ENCODE measurements at regions not wholly inside any gene's neighbourhood (a gene's known extent, or its start where the extent isn't known, plus 50 kb on each side); places are given as distances from the start of the nearest gene placed in this dataset.

- no peak for TF ChIP-seq CTCF (IDR thresholded peaks at IDR 0.05; ENCODE audit: low read depth, low read length)
- no peak for DNase-seq (ENCODE audit: low read depth in 2 of 2)
- no peak overlapping the region for H3K4me3 ChIP-seq (replicated peaks in 1 of 2; ENCODE audit: low read depth in 2 of 2, low read length in 2 of 2)
These were observed 66.6 kb upstream of the WIPF1 start for GRCh38 chr2:174664084-174664759.

- peak in 1 of 2 donors; percentile 65 for DNase-seq (ENCODE audit: low read depth in 2 of 2)
- H3K4me3 ChIP-seq (replicated peaks in 1 of 2; ENCODE audit: low read depth in 2 of 2, low read length in 2 of 2), result no peak overlapping the region
- TF ChIP-seq CTCF (IDR thresholded peaks at IDR 0.05; ENCODE audit: low read depth, low read length), result no peak
These were observed 65.9 kb upstream of the WIPF1 start for GRCh38 chr2:174663550-174663949.

GRCh38 chr2:174662859-174663258 lies 65.3 kb upstream of the WIPF1 start:
- no peak for DNase-seq (ENCODE audit: low read depth in 2 of 2)
- H3K4me3 ChIP-seq (replicated peaks in 1 of 2; ENCODE audit: low read depth in 2 of 2, low read length in 2 of 2), result no peak overlapping the region
- TF ChIP-seq CTCF (IDR thresholded peaks at IDR 0.05; ENCODE audit: low read depth, low read length), result no peak

- TF ChIP-seq CTCF (IDR thresholded peaks at IDR 0.05; ENCODE audit: low read depth, low read length), result no peak
- no peak overlapping the region for H3K4me3 ChIP-seq (replicated peaks in 1 of 2; ENCODE audit: low read depth in 2 of 2, low read length in 2 of 2)
- peak; percentile 54 to 78 for DNase-seq (ENCODE audit: low read depth in 2 of 2)
These were observed 64.9 kb upstream of the WIPF1 start for GRCh38 chr2:174662459-174662858.

- no peak for TF ChIP-seq CTCF (IDR thresholded peaks at IDR 0.05; ENCODE audit: low read depth, low read length)
- no peak overlapping the region for H3K4me3 ChIP-seq (replicated peaks in 1 of 2; ENCODE audit: low read depth in 2 of 2, low read length in 2 of 2)
- DNase-seq (ENCODE audit: low read depth in 2 of 2), result no peak
These were observed 63.5 kb upstream of the WIPF1 start for GRCh38 chr2:174660984-174661675.

- no peak for DNase-seq (ENCODE audit: low read depth in 2 of 2)
- TF ChIP-seq CTCF (IDR thresholded peaks at IDR 0.05; ENCODE audit: low read depth, low read length), result no peak
- H3K4me3 ChIP-seq (replicated peaks in 1 of 2; ENCODE audit: low read depth in 2 of 2, low read length in 2 of 2), result no peak overlapping the region
These were observed 61.7 kb upstream of the WIPF1 start for GRCh38 chr2:174659069-174659900.
